Lower lobe of right lung (tissue), 2 donors: ENCODE measurements at regions not wholly inside any gene's neighbourhood (a gene's known extent, or its start where the extent isn't known, plus 50 kb on each side); places are given as distances from the start of the nearest gene placed in this dataset.

ENCODE experiments used
- ATAC-seq, 2 donors: fragments of 200-7000 bp; cut with Tn5 transposase; one replicate each; pipeline ENCODE4 v1.9.1; 2020 to 2022; ENCODE audit warnings: mild to moderate bottlenecking in 2 of 2, moderate library complexity in 2 of 2
- DNase-seq: peaks from one replicate; pipeline ENCODE4 v3.0.0-alpha.2; 2020
- H3K27ac ChIP-seq: fragments of 200-600 bp; one replicate; pipeline ENCODE4 v1.8.0; 2022
- H3K27me3 ChIP-seq: fragments of 200-600 bp; one replicate; pipeline ENCODE4 v1.8.0; 2022; ENCODE audit warnings: low read depth
- H3K36me3 ChIP-seq: fragments of 200-600 bp; one replicate; pipeline ENCODE4 v1.8.0; 2022; ENCODE audit warnings: mild to moderate bottlenecking
- H3K4me1 ChIP-seq: fragments of 200-600 bp; one replicate; pipeline ENCODE4 v1.8.0; 2022
- H3K4me3 ChIP-seq: fragments of 200-600 bp; one replicate; pipeline ENCODE4 v1.8.0; 2022; ENCODE audit warnings: mild to moderate bottlenecking
- H3K9me3 ChIP-seq: fragments of 200-600 bp; one replicate; pipeline ENCODE4 v1.8.0; 2022
- intact Hi-C: fragments of 100-400 bp; cut with DNase I; formaldehyde crosslinking; loops from one replicate; pipeline ENCODE4 v1.11.0; 2022
- TF ChIP-seq, protein P1 (sequence below): fragments of 200-600 bp; IDR thresholded peaks from one replicate; pipeline ENCODE4 v1.8.0; 2022; ENCODE audit warnings: antibody characterized with exemption, mild to moderate bottlenecking
- donor health status: DM: no; HTN: yes; CAD: no; lungs with severe emphysema.

DNA sequence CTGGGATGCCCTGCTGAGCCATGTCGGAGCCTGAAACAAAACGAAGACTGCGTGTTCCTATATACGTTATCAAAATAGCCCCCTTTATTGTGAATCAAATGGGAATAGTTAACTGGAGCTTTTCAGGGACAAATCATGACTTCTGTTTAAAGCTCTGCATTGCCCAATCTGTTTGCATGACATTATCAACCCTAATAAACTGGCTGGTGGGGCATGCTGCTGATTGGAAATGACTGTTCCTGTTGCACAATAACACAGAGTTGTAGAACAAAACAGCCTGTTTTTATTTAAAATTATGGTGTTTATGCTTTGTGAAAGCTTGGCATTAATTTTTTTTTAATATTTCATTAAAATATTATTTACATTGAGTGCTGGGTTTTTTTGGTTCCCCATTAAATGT is 215.5 kb downstream of the TMEM167A start:
- H3K4me1 ChIP-seq, result no peaks in the 10 kb centered on the region
- TF ChIP-seq, protein P1, sequence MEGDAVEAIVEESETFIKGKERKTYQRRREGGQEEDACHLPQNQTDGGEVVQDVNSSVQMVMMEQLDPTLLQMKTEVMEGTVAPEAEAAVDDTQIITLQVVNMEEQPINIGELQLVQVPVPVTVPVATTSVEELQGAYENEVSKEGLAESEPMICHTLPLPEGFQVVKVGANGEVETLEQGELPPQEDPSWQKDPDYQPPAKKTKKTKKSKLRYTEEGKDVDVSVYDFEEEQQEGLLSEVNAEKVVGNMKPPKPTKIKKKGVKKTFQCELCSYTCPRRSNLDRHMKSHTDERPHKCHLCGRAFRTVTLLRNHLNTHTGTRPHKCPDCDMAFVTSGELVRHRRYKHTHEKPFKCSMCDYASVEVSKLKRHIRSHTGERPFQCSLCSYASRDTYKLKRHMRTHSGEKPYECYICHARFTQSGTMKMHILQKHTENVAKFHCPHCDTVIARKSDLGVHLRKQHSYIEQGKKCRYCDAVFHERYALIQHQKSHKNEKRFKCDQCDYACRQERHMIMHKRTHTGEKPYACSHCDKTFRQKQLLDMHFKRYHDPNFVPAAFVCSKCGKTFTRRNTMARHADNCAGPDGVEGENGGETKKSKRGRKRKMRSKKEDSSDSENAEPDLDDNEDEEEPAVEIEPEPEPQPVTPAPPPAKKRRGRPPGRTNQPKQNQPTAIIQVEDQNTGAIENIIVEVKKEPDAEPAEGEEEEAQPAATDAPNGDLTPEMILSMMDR, result no peak
- no peak overlapping the region for H3K4me3 ChIP-seq
- no peaks in the 10 kb centered on the region for H3K27me3 ChIP-seq
- ATAC-seq (peak in 1 of 2 donors; percentile 29), DNase-seq (no peak)
- H3K36me3 ChIP-seq, result no peaks in the 10 kb centered on the region
- H3K27ac ChIP-seq, result no peak overlapping the region
- intact Hi-C loops, result no loop called here
- no peaks in the 10 kb centered on the region for H3K9me3 ChIP-seq

GRCh38 chr5:82859451-82860140 is 217.6 kb downstream of the TMEM167A start:
- no peaks in the 10 kb centered on the region for H3K9me3 ChIP-seq
- ATAC-seq (no peak), DNase-seq (no peak)
- no peaks in the 10 kb centered on the region for H3K4me1 ChIP-seq
- no peaks in the 10 kb centered on the region for H3K27me3 ChIP-seq
- no peak overlapping the region for H3K27ac ChIP-seq
- intact Hi-C loops, result no loop called here
- H3K4me3 ChIP-seq, result no peak overlapping the region
- H3K36me3 ChIP-seq, result no peaks in the 10 kb centered on the region
- TF ChIP-seq, protein P1, result no peak

DNA sequence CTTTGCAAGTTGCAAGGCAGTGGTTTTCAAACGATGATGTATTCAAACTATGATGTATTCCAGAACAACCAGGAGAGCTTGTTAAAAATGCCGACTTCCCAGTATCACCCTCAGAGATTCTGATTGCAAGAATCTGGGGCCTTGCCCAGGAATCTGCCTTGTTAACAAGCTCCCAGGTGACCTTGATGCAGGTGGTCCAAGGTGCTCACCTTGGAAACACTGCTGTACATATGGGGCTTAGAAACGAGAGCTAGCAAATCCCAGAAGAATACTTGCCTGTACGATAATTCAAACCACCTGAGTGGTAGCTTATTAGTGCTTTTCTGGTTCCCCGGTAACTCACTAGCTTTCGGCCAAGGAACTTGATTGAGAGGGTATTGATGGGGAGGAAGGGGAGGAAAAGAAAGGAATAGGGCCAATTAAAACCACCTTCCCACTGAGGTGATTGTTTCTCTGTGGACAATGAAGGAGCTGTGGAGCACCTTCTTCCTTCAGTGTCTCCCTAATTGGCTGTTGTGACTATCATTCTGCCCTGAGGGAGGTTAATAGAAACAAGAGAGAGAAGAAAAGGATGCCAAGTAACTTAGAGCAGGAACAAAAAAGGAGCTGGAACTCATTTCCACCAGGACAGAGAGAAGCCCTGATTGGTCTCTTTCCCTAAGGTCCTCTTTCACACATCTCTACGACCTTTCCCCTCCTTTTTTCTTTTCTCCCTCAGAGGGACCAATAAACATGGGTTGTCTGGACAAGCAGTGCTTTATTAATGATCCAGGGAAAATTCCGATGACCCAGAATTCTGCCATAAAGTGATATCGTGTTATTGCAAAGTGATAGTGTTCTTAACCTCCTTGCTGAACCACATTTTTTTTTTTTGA is 218.8 kb downstream of the TMEM167A start:
- H3K27ac ChIP-seq, result no peak overlapping the region
- no peaks in the 10 kb centered on the region for H3K4me1 ChIP-seq
- H3K36me3 ChIP-seq, result no peaks in the 10 kb centered on the region

GRCh38 chr5:82855893-82856550 is 221.2 kb downstream of the TMEM167A start:
- H3K4me3 ChIP-seq, result no peak overlapping the region
- TF ChIP-seq, protein P1, result no peak
- DNase-seq (no peak), ATAC-seq (no peak)
- no peaks in the 10 kb centered on the region for H3K27me3 ChIP-seq
- H3K9me3 ChIP-seq, result no peaks in the 10 kb centered on the region
- no peaks in the 10 kb centered on the region for H3K4me1 ChIP-seq
- H3K27ac ChIP-seq, result no peak overlapping the region
- intact Hi-C loops, result no loop called here
- H3K36me3 ChIP-seq, result no peaks in the 10 kb centered on the region

More for the DNA sequence above, 218.8 kb downstream of the TMEM167A start:
- intact Hi-C loops, result no loop called here
- TF ChIP-seq, protein P1, result no peak
- no peak for DNase-seq
- ATAC-seq, result no peak
- no peak overlapping the region for H3K4me3 ChIP-seq
- H3K27me3 ChIP-seq, result no peaks in the 10 kb centered on the region
- no peaks in the 10 kb centered on the region for H3K9me3 ChIP-seq

- TF ChIP-seq, protein P1, result no peak
- H3K4me1 ChIP-seq, result no peaks in the 10 kb centered on the region
- no peaks in the 10 kb centered on the region for H3K36me3 ChIP-seq
- H3K27ac ChIP-seq, result no peak overlapping the region
- no peaks in the 10 kb centered on the region for H3K9me3 ChIP-seq
- no peak overlapping the region for H3K4me3 ChIP-seq
- ATAC-seq (no peak), DNase-seq (no peak)
- H3K27me3 ChIP-seq, result no peaks in the 10 kb centered on the region
- intact Hi-C loops, result no loop called here
Measured at GRCh38 chr5:82854956-82855355, 222.2 kb downstream of the TMEM167A start.
